GM21717 (cell line): ENCODE measurements at regions not wholly inside any gene's neighbourhood (a gene's known extent, or its start where the extent isn't known, plus 50 kb on each side); places are given as distances from the start of the nearest gene placed in this dataset.

Source experiments
- ATAC-seq: cut with Tn5 transposase; IDR thresholded peaks from one replicate; pipeline ENCODE4 v1.9.1; 2021; ENCODE audit warnings: mild to moderate bottlenecking, moderate library complexity; ENCODE audit not compliant: unreplicated experiment

- ATAC-seq: no peak
Measured at GRCh38 chr1:181383695-181384094, 99.6 kb upstream of the CACNA1E start.

GRCh38 chr1:181386340-181386739 is 97.0 kb upstream of the CACNA1E start:
- ATAC-seq: no peak

GRCh38 chr1:181386951-181387350 is 96.4 kb upstream of the CACNA1E start:
- no peak for ATAC-seq

- no peak for ATAC-seq
Measured at GRCh38 chr1:181387702-181388101, 95.6 kb upstream of the CACNA1E start.

- ATAC-seq: no peak
Measured at GRCh38 chr1:181390410-181391077, 92.8 kb upstream of the CACNA1E start.

- ATAC-seq: no peak
Measured at GRCh38 chr1:181391301-181391900, 91.9 kb upstream of the CACNA1E start.

GRCh38 chr1:181392133-181392532 is 91.2 kb upstream of the CACNA1E start:
- ATAC-seq: no peak

- ATAC-seq: no peak
Measured at GRCh38 chr1:181392613-181393220, 90.6 kb upstream of the CACNA1E start.

GRCh38 chr1:181394766-181395165 is 88.6 kb upstream of the CACNA1E start:
- no peak for ATAC-seq

- no peak for ATAC-seq
Measured at GRCh38 chr1:181396171-181396670, 87.1 kb upstream of the CACNA1E start.

GRCh38 chr1:181396811-181397210 is 86.5 kb upstream of the CACNA1E start:
- ATAC-seq: no peak

GRCh38 chr1:181397845-181398244 is 85.5 kb upstream of the CACNA1E start:
- ATAC-seq: peak; percentile 70

GRCh38 chr1:181398544-181398943 is 84.8 kb upstream of the CACNA1E start:
- peak; percentile 76 for ATAC-seq

GRCh38 chr1:181405584-181405983 is 77.7 kb upstream of the CACNA1E start:
- ATAC-seq: no peak

- ATAC-seq: no peak
Measured at GRCh38 chr1:181406989-181407388, 76.3 kb upstream of the CACNA1E start.

GRCh38 chr1:181409981-181410380 is 73.3 kb upstream of the CACNA1E start:
- no peak for ATAC-seq

GRCh38 chr1:181412746-181413145 is 70.6 kb upstream of the CACNA1E start:
- ATAC-seq: no peak

GRCh38 chr1:181413195-181413815 is 70.0 kb upstream of the CACNA1E start:
- ATAC-seq: no peak

- no peak for ATAC-seq
Measured at GRCh38 chr1:181413836-181414235, 69.5 kb upstream of the CACNA1E start.

- ATAC-seq: no peak
Measured at GRCh38 chr1:181416268-181416860, 67.0 kb upstream of the CACNA1E start.

GRCh38 chr1:181417915-181418314 is 65.4 kb upstream of the CACNA1E start:
- ATAC-seq: no peak
